ENCODE measurements at regions not wholly inside any gene's neighbourhood (a gene's known extent, or its start where the extent isn't known, plus 50 kb on each side); places are given as distances from the start of the nearest gene placed in this dataset.

DNA sequence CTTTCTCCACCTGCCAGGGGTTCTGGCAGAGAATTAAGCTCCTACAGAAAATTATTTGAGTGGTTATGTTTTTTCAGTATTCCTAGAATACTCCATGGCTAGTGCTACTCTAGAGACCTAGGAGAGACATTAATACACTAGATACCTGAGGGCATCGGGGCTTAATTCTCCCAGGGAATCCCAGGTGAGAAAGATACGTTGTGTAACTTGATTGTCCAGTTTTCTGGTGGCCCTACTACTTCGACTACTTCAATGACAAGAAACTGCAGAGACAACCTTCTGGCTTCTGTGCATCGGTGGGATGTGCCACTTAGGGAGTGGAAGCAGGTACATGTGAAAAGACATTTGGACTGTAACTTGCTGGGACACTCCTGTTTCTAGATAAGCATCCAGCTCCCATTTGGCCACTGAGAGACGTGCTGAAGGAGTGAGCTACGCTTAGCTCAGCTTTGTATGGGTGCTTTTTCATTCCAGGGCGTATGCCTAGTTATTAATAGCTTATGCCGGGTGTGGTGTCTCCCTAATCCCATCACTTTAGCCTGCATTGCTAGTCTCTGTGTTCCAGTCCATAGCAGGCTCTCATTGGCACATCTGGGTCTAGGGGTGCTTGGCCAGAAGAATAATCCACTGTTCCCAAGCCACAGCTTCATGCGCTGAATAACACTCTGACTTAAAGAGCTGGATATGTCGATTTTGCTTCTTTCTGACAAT lies 300.7 kb downstream of the SIPA1L2 start:
- Histone ChIP-seq H3K27ac (peak overlapping the region; percentile 59 to 82 (median 62)), H3K9me3 (no peaks in the 10 kb centered on the region), H3K4me1 (peaks cover 5 to 56% (median 28%) of the 10 kb centered on the region in 3 donors), H3K36me3 (no peaks in the 10 kb centered on the region), H3K4me3 (no peak overlapping the region), H3K27me3 (no peaks in the 10 kb centered on the region)
- TF ChIP-seq, protein P1, sequence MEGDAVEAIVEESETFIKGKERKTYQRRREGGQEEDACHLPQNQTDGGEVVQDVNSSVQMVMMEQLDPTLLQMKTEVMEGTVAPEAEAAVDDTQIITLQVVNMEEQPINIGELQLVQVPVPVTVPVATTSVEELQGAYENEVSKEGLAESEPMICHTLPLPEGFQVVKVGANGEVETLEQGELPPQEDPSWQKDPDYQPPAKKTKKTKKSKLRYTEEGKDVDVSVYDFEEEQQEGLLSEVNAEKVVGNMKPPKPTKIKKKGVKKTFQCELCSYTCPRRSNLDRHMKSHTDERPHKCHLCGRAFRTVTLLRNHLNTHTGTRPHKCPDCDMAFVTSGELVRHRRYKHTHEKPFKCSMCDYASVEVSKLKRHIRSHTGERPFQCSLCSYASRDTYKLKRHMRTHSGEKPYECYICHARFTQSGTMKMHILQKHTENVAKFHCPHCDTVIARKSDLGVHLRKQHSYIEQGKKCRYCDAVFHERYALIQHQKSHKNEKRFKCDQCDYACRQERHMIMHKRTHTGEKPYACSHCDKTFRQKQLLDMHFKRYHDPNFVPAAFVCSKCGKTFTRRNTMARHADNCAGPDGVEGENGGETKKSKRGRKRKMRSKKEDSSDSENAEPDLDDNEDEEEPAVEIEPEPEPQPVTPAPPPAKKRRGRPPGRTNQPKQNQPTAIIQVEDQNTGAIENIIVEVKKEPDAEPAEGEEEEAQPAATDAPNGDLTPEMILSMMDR (IDR thresholded peaks at IDR 0.05) = no peak
- TF ChIP-seq POLR2A (IDR thresholded peaks at IDR 0.05) = no peak
- 51 to 52% methylated on average over 8 to 9 of the region's 10 CpGs for WGBS, 2 donors
- no peak for DNase-seq
- intact Hi-C loops (cut with DNase I) = no loop called here

- no peaks in the 10 kb centered on the region for H3K27me3 ChIP-seq
- H3K9me3 ChIP-seq = no peaks in the 10 kb centered on the region
- no peak for TF ChIP-seq POLR2A (IDR thresholded peaks at IDR 0.05)
- TF ChIP-seq, protein P1 (IDR thresholded peaks at IDR 0.05) = no peak
- DNase-seq = no peak
- H3K4me1 ChIP-seq = peaks cover 5 to 49% (median 28%) of the 10 kb centered on the region in 3 donors
- WGBS, 2 donors = 54 to 83% methylated on average over 3 to 4 of the region's 4 CpGs
- no peaks in the 10 kb centered on the region for H3K36me3 ChIP-seq
- H3K4me3 ChIP-seq = no peak overlapping the region
- intact Hi-C loops (cut with DNase I) = no loop called here
- peak overlapping the region; percentile 55 to 82 (median 62) for H3K27ac ChIP-seq
Observed at GRCh38 chr1:232328486-232329102, 301.3 kb downstream of the SIPA1L2 start.

DNA sequence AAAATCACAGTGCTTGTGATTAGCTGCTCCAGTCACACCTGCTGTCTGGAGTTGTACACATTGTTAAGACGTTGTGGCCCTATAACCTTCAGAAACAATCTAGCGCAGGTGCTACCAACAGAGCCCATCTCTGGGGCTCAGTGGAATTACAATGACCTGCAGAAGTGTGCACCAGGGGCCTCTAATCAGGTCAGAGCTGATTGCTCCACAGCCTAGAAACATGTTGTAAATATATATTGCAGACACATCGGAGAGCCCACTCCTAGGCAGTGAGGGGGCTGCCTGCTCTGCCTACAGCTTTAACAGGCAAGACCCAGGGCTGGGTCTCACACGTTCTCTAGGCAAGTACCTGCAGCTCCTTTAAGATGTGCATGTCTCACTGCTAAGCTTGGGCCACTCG lies 302.0 kb downstream of the SIPA1L2 start:
- Histone ChIP-seq H3K4me3 (no peak overlapping the region), H3K36me3 (no peaks in the 10 kb centered on the region), H3K27me3 (no peaks in the 10 kb centered on the region), H3K9me3 (no peaks in the 10 kb centered on the region), H3K27ac (no peak overlapping the region), H3K4me1 (peaks cover 5 to 42% (median 28%) of the 10 kb centered on the region in 3 donors)
- WGBS, 2 donors = 77 to 79% methylated on average over 4 to 5 of the region's 5 CpGs
- no peak for DNase-seq
- TF ChIP-seq POLR2A (IDR thresholded peaks at IDR 0.05) = no peak
- TF ChIP-seq, protein P1 (IDR thresholded peaks at IDR 0.05) = no peak
- intact Hi-C loops (cut with DNase I) = no loop called here

DNA sequence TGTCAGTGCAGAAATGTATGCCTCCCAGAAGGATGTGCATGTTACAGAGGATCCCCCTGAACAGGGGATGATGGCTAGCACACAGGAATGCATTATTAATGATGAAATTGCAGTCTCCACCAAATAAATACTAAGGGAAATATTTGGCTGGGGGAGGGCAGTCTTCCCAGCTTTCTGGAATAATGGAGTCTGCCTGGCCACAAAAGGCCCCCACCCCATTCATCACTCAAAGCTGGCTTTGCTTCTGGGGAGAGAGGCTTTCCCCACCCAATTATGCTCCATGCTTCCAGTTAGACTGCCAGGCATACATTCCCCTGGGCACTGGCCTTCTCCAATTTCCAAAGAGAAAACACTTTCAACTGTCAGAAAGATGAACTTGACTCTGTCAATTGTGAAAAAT lies 302.7 kb downstream of the SIPA1L2 start:
- intact Hi-C loops (cut with DNase I) = no loop called here
- DNase-seq = no peak
- no peaks in the 10 kb centered on the region for H3K9me3 ChIP-seq
- TF ChIP-seq, protein P1 (IDR thresholded peaks at IDR 0.05) = no peak
- no peak for TF ChIP-seq POLR2A (IDR thresholded peaks at IDR 0.05)
- no peaks in the 10 kb centered on the region for H3K36me3 ChIP-seq
- H3K27me3 ChIP-seq = no peaks in the 10 kb centered on the region
- peaks cover 5 to 45% (median 28%) of the 10 kb centered on the region in 3 donors for H3K4me1 ChIP-seq
- no peak overlapping the region for H3K4me3 ChIP-seq
- peak overlapping the region in 1 of 4 donors; percentile 1 for H3K27ac ChIP-seq

GRCh38 chr1:232322162-232322734 lies 307.7 kb downstream of the SIPA1L2 start:
- DNase-seq = no peak
- TF ChIP-seq, protein P1 (IDR thresholded peaks at IDR 0.05) = no peak
- TF ChIP-seq POLR2A (IDR thresholded peaks at IDR 0.05) = no peak
- Histone ChIP-seq H3K27me3 (no peaks in the 10 kb centered on the region), H3K36me3 (no peaks in the 10 kb centered on the region), H3K4me3 (no peak overlapping the region), H3K27ac (peak overlapping the region in 1 of 4 donors; percentile 50), H3K4me1 (peaks cover 4 to 59% (median 4%) of the 10 kb centered on the region in 3 donors), H3K9me3 (no peaks in the 10 kb centered on the region)
- WGBS, 2 donors = 68 to 80% methylated on average over 2 to 5 of the region's 5 CpGs
- intact Hi-C loops (cut with DNase I) = no loop called here
